ENCODE measurements at regions not wholly inside any gene's neighbourhood (a gene's known extent, or its start where the extent isn't known, plus 50 kb on each side); places are given as distances from the start of the nearest gene placed in this dataset.
"Not testable (repeated sequence)": the region's sequence is repeated elsewhere in the genome, so short reads cannot be mapped to it uniquely, and the experiment has no call there.

DNA sequence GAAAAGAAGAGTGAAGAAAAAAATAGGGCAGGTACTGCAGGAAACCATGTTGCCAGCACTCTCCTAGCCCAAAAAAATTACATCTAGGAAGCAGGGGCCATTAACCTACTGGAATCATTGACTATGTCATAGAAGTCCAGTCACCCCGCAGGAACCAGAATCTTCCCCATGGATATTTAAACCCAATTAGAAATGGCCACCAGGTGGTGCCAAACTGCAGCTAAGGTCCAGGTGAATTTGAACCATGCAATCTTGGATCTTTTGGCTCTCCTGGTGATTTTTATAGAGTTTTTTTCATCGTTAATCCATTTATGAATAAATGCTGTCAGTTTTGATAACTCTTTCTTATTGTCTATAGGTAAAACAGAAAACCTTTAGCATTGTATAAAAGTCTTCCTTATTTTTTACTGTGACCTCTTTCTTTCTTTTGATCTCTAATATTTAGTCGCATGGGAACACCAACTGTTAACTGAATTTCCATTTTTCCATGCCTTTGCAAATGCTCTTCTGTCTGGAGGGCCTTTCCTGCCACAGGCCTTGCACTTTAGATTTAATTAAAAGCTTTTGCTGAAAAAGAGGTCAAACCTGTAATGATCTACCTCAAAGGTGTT is 147.5 kb upstream of the FGF10 start:
- Histone ChIP-seq H2AFZ (ENCODE audit: low read length) (no peak overlapping the region), H3K79me2 (ENCODE audit: control insufficient read depth, insufficient read depth, low read length) (no peaks in the 10 kb centered on the region), H3K9me3 (ENCODE audit: control insufficient read depth, insufficient read depth, low read depth, low read length) (no peaks in the 10 kb centered on the region), H3K4me2 (ENCODE audit: extremely low read depth, insufficient read depth, low read length) (no peak overlapping the region), H3K27ac (ENCODE audit: insufficient read depth, low read length) (no peak overlapping the region), H3K4me3 (replicated peaks in 1 of 4; ENCODE audit: control extremely low read depth in 1 of 4, insufficient read depth in 1 of 4, low read depth in 3 of 4, low read length in 4 of 4) (no peak overlapping the region), H3K36me3 (ENCODE audit: control insufficient read depth, insufficient read depth, low read length) (no peaks in the 10 kb centered on the region), H4K20me1 (ENCODE audit: control insufficient read depth, extremely low read depth, insufficient read depth, low read length) (no peaks in the 10 kb centered on the region), H3K27me3 (ENCODE audit: control insufficient read depth, insufficient read depth, low read length) (no peaks in the 10 kb centered on the region), H3K4me1 (ENCODE audit: control insufficient read depth, extremely low read depth, insufficient read depth, low read length) (peaks cover 2% of the 10 kb centered on the region), H3K9ac (ENCODE audit: insufficient read depth, low read length) (no peak overlapping the region)
- peak in 1 of 2 donors; percentile 65 for DNase-seq (ENCODE audit: low read depth in 2 of 2)
- TF ChIP-seq, protein P1, sequence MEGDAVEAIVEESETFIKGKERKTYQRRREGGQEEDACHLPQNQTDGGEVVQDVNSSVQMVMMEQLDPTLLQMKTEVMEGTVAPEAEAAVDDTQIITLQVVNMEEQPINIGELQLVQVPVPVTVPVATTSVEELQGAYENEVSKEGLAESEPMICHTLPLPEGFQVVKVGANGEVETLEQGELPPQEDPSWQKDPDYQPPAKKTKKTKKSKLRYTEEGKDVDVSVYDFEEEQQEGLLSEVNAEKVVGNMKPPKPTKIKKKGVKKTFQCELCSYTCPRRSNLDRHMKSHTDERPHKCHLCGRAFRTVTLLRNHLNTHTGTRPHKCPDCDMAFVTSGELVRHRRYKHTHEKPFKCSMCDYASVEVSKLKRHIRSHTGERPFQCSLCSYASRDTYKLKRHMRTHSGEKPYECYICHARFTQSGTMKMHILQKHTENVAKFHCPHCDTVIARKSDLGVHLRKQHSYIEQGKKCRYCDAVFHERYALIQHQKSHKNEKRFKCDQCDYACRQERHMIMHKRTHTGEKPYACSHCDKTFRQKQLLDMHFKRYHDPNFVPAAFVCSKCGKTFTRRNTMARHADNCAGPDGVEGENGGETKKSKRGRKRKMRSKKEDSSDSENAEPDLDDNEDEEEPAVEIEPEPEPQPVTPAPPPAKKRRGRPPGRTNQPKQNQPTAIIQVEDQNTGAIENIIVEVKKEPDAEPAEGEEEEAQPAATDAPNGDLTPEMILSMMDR (conservative IDR thresholded peaks at IDR 0.05 in 1 of 2, IDR thresholded peaks at IDR 0.05 in 1 of 2; ENCODE audit: low read depth in 1 of 2, low read length in 2 of 2) = peak; percentile 60 to 72
- TF ChIP-seq EZH2 (IDR thresholded peaks at IDR 0.05; ENCODE audit: low read length, missing control alignments) = no peak

GRCh38 chr5:44535621-44536020 is 146.4 kb upstream of the FGF10 start:
- TF ChIP-seq EZH2 (IDR thresholded peaks at IDR 0.05; ENCODE audit: low read length, missing control alignments) = no peak
- TF ChIP-seq, protein P1 (conservative IDR thresholded peaks at IDR 0.05 in 1 of 2, IDR thresholded peaks at IDR 0.05 in 1 of 2; ENCODE audit: low read depth in 1 of 2, low read length in 2 of 2) = no peak
- DNase-seq (ENCODE audit: low read depth in 2 of 2) = no peak
- no peak overlapping the region for H2AFZ ChIP-seq (ENCODE audit: low read length)
- no peaks in the 10 kb centered on the region for H3K27me3 ChIP-seq (ENCODE audit: control insufficient read depth, insufficient read depth, low read length)
- H3K36me3 ChIP-seq (ENCODE audit: control insufficient read depth, insufficient read depth, low read length) = no peaks in the 10 kb centered on the region
- H4K20me1 ChIP-seq (ENCODE audit: control insufficient read depth, extremely low read depth, insufficient read depth, low read length) = no peaks in the 10 kb centered on the region
- no peak overlapping the region for H3K9ac ChIP-seq (ENCODE audit: insufficient read depth, low read length)
- peaks cover 2% of the 10 kb centered on the region for H3K4me1 ChIP-seq (ENCODE audit: control insufficient read depth, extremely low read depth, insufficient read depth, low read length)
- no peak overlapping the region for H3K27ac ChIP-seq (ENCODE audit: insufficient read depth, low read length)
- H3K4me2 ChIP-seq (ENCODE audit: extremely low read depth, insufficient read depth, low read length) = no peak overlapping the region
- no peaks in the 10 kb centered on the region for H3K79me2 ChIP-seq (ENCODE audit: control insufficient read depth, insufficient read depth, low read length)
- H3K4me3 ChIP-seq (replicated peaks in 1 of 4; ENCODE audit: control extremely low read depth in 1 of 4, insufficient read depth in 1 of 4, low read depth in 3 of 4, low read length in 4 of 4) = no peak overlapping the region
- H3K9me3 ChIP-seq (ENCODE audit: control insufficient read depth, insufficient read depth, low read depth, low read length) = no peaks in the 10 kb centered on the region

DNA sequence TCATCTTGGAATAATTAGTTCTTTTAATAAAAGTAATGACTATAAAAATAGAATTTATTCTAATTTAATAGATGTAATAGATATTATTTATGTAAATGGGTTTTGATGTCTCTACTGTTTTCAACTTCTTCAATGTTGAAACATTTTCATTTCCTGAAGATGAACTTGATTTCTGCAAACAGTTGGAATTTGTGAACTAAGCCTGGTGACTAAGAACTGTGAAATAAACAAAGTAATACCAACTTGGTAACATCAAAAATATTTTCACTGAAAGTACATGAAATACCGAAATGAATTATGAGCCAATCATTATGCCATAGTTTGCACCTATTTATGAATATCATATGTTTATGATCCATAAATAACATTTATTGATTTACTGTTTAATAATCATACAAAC is 143.8 kb upstream of the FGF10 start:
- H3K27ac ChIP-seq (ENCODE audit: insufficient read depth, low read length) = no peak overlapping the region
- no peaks in the 10 kb centered on the region for H3K9me3 ChIP-seq (ENCODE audit: control insufficient read depth, insufficient read depth, low read depth, low read length)
- peaks cover 2% of the 10 kb centered on the region for H3K4me1 ChIP-seq (ENCODE audit: control insufficient read depth, extremely low read depth, insufficient read depth, low read length)
- no peaks in the 10 kb centered on the region for H3K36me3 ChIP-seq (ENCODE audit: control insufficient read depth, insufficient read depth, low read length)
- H3K79me2 ChIP-seq (ENCODE audit: control insufficient read depth, insufficient read depth, low read length) = no peaks in the 10 kb centered on the region
- DNase-seq (ENCODE audit: low read depth in 2 of 2) = peak in 1 of 2 donors; percentile 57
- H2AFZ ChIP-seq (ENCODE audit: low read length) = no peak overlapping the region
- H3K27me3 ChIP-seq (ENCODE audit: control insufficient read depth, insufficient read depth, low read length) = no peaks in the 10 kb centered on the region
- no peak overlapping the region for H3K9ac ChIP-seq (ENCODE audit: insufficient read depth, low read length)
- no peaks in the 10 kb centered on the region for H4K20me1 ChIP-seq (ENCODE audit: control insufficient read depth, extremely low read depth, insufficient read depth, low read length)
- no peak overlapping the region for H3K4me3 ChIP-seq (replicated peaks in 1 of 4; ENCODE audit: control extremely low read depth in 1 of 4, insufficient read depth in 1 of 4, low read depth in 3 of 4, low read length in 4 of 4)
- H3K4me2 ChIP-seq (ENCODE audit: extremely low read depth, insufficient read depth, low read length) = no peak overlapping the region
- TF ChIP-seq, protein P1 (conservative IDR thresholded peaks at IDR 0.05 in 1 of 2, IDR thresholded peaks at IDR 0.05 in 1 of 2; ENCODE audit: low read depth in 1 of 2, low read length in 2 of 2) = no peak
- TF ChIP-seq EZH2 (IDR thresholded peaks at IDR 0.05; ENCODE audit: low read length, missing control alignments) = no peak

GRCh38 chr5:44531756-44532155 is 142.5 kb upstream of the FGF10 start:
- H3K9me3 ChIP-seq (ENCODE audit: control insufficient read depth, insufficient read depth, low read depth, low read length); H4K20me1 ChIP-seq (ENCODE audit: control insufficient read depth, extremely low read depth, insufficient read depth, low read length); H3K4me2 ChIP-seq (ENCODE audit: extremely low read depth, insufficient read depth, low read length); H3K27ac ChIP-seq (ENCODE audit: insufficient read depth, low read length); H3K9ac ChIP-seq (ENCODE audit: insufficient read depth, low read length); H3K4me1 ChIP-seq (ENCODE audit: control insufficient read depth, extremely low read depth, insufficient read depth, low read length); H2AFZ ChIP-seq (ENCODE audit: low read length); H3K79me2 ChIP-seq (ENCODE audit: control insufficient read depth, insufficient read depth, low read length); H3K36me3 ChIP-seq (ENCODE audit: control insufficient read depth, insufficient read depth, low read length); H3K4me3 ChIP-seq (replicated peaks in 1 of 4; ENCODE audit: control extremely low read depth in 1 of 4, insufficient read depth in 1 of 4, low read depth in 3 of 4, low read length in 4 of 4); H3K27me3 ChIP-seq (ENCODE audit: control insufficient read depth, insufficient read depth, low read length): not testable (repeated sequence)
- DNase-seq (ENCODE audit: low read depth in 2 of 2) = peak in 1 of 2 donors; percentile 7

DNA sequence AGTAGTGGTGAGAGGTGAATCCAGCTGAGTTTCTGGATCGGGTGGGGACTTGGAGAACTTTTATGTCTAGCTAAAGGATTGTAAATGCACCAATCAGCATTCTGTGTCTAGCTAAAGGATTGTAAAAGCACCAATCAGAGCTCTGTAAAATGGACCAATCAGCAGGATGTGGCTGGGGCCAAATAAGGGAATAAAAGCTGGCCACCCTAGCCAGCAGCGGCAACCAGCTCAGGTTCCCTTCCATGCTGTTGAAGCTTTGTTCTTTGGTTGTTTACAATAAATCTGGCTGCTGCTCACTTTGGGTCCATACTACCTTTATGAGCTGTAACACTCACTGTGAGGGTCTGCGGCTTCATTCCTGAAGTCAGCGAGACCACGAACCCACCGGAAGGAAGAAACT is 141.6 kb upstream of the FGF10 start:
- H3K4me3 ChIP-seq (replicated peaks in 1 of 4; ENCODE audit: control extremely low read depth in 1 of 4, insufficient read depth in 1 of 4, low read depth in 3 of 4, low read length in 4 of 4); H3K27me3 ChIP-seq (ENCODE audit: control insufficient read depth, insufficient read depth, low read length); H3K9me3 ChIP-seq (ENCODE audit: control insufficient read depth, insufficient read depth, low read depth, low read length); H4K20me1 ChIP-seq (ENCODE audit: control insufficient read depth, extremely low read depth, insufficient read depth, low read length); H3K9ac ChIP-seq (ENCODE audit: insufficient read depth, low read length); H3K36me3 ChIP-seq (ENCODE audit: control insufficient read depth, insufficient read depth, low read length); DNase-seq (ENCODE audit: low read depth in 2 of 2); H3K4me1 ChIP-seq (ENCODE audit: control insufficient read depth, extremely low read depth, insufficient read depth, low read length); H3K4me2 ChIP-seq (ENCODE audit: extremely low read depth, insufficient read depth, low read length); H3K79me2 ChIP-seq (ENCODE audit: control insufficient read depth, insufficient read depth, low read length); H2AFZ ChIP-seq (ENCODE audit: low read length); H3K27ac ChIP-seq (ENCODE audit: insufficient read depth, low read length): not testable (repeated sequence)
